ENCODE measurements at regions not wholly inside any gene's neighbourhood (a gene's known extent, or its start where the extent isn't known, plus 50 kb on each side); places are given as distances from the start of the nearest gene placed in this dataset.

DNA sequence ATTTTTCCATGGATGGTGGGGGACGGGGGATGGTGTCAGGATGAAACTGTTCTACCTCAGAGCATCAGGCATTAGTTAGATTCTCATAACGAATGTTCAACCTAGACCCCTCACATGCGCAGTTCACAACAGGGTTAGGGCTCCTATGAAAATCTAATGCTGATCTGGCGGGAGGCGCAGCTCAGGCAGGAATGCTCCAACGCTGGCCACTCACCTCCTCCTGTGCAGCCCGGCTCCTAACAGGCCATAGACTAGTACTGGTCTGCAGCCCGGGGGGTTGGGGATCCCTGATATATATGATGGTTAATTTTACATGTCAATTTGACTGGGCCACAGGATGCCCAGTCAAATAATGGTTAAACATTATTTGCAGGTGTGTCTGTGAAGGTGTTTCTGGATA lies 199.0 kb upstream of the NR4A3 start:
- H4K20me1 ChIP-seq (ENCODE audit: insufficient read depth, low read length): no peaks in the 10 kb centered on the region
- 91% methylated on average over 5 of the region's 8 CpGs for WGBS (ENCODE audit: insufficient coverage)
- H3K27me3 Mint-ChIP-seq (ENCODE audit: low read depth in 3 of 3): no peaks in the 10 kb centered on the region

DNA sequence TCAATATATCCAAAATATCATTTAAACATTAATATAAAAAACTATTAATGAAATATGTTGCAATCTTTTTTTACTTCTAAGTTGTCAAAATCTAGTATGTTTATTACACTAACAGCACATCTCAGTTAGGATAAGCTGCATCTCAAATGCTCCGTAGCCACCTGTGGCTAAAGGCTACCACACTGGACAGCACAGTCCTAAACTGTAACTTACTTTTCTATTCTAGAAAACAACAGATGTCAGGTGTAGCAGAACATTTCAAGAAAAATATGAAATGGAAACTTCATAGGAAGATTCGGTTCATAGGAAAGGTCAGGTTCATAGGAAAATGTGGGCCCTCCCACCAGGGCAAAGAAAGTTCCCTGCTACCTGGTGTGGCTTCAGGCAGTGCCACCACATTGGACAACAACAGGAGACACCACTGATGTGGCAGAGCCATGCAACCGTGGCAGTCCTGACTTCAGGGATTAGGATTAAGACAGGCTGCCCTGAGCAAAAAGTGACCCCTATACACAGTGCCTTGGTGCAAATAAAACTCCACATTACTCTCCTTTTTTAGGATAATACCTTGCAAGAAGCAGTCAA lies 197.8 kb upstream of the NR4A3 start:
- Histone ChIP-seq H3K36me3 (replicated peaks in 1 of 2; ENCODE audit: control insufficient read depth in 1 of 2, insufficient read depth in 2 of 2, low read length in 2 of 2) (no peaks in the 10 kb centered on the region), H3K27ac (ENCODE audit: low read depth in 1 of 2, low read length in 2 of 2) (no peak overlapping the region), H3K9me3 (replicated peaks in 1 of 2; ENCODE audit: control insufficient read depth in 1 of 2, insufficient read depth in 1 of 2, low read length in 2 of 2) (no peaks in the 10 kb centered on the region), H3K4me2 (replicated peaks; ENCODE audit: extremely low read depth, low read length, poor library complexity, severe bottlenecking) (no peak overlapping the region), H3K4me1 (ENCODE audit: control insufficient read depth in 1 of 2, insufficient read depth in 2 of 2, low read length in 2 of 2) (peaks cover 8 to 9% of the 10 kb centered on the region in 2 donors), H2AFZ (ENCODE audit: insufficient read depth, low read depth, low read length, poor library complexity, severe bottlenecking) (no peak overlapping the region), H3K79me2 (ENCODE audit: insufficient read depth, low read length) (no peaks in the 10 kb centered on the region), H3K9ac (ENCODE audit: insufficient read depth, low read length, poor library complexity, severe bottlenecking) (no peak overlapping the region), H4K20me1 (ENCODE audit: insufficient read depth, low read length) (no peaks in the 10 kb centered on the region), H3K4me3 (replicated peaks in 1 of 3; ENCODE audit: low read depth in 2 of 3, low read length in 3 of 3) (no peak overlapping the region), H3K27me3 (ENCODE audit: control insufficient read depth in 2 of 2, insufficient read depth in 2 of 2, low read length in 2 of 2) (no peaks in the 10 kb centered on the region)
- intact Hi-C loops (cut with micrococcal nuclease): no loop called here
- Mint-ChIP-seq H3K9me3 (no peaks in the 10 kb centered on the region), H3K27ac (no peak overlapping the region), H3K27me3 (ENCODE audit: low read depth in 3 of 3) (no peaks in the 10 kb centered on the region), H3K36me3 (no peaks in the 10 kb centered on the region), H3K4me3 (no peak overlapping the region), H3K4me1 (peaks cover 12% of the 10 kb centered on the region)
- DNase-seq: no peak
- 93% methylated on average over 2 of the region's 3 CpGs for WGBS (ENCODE audit: insufficient coverage)
- TF ChIP-seq, protein P1, sequence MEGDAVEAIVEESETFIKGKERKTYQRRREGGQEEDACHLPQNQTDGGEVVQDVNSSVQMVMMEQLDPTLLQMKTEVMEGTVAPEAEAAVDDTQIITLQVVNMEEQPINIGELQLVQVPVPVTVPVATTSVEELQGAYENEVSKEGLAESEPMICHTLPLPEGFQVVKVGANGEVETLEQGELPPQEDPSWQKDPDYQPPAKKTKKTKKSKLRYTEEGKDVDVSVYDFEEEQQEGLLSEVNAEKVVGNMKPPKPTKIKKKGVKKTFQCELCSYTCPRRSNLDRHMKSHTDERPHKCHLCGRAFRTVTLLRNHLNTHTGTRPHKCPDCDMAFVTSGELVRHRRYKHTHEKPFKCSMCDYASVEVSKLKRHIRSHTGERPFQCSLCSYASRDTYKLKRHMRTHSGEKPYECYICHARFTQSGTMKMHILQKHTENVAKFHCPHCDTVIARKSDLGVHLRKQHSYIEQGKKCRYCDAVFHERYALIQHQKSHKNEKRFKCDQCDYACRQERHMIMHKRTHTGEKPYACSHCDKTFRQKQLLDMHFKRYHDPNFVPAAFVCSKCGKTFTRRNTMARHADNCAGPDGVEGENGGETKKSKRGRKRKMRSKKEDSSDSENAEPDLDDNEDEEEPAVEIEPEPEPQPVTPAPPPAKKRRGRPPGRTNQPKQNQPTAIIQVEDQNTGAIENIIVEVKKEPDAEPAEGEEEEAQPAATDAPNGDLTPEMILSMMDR (IDR thresholded peaks at IDR 0.05): no peak

More for the DNA sequence above, 199.0 kb upstream of the NR4A3 start:
- TF ChIP-seq, protein P1 (IDR thresholded peaks at IDR 0.05): no peak
- intact Hi-C loops (cut with micrococcal nuclease): no loop called here
- Mint-ChIP-seq H3K9me3 (no peaks in the 10 kb centered on the region), H3K27ac (no peak overlapping the region), H3K4me3 (no peak overlapping the region), H3K4me1 (peaks cover 3% of the 10 kb centered on the region), H3K36me3 (no peaks in the 10 kb centered on the region)
- Histone ChIP-seq H3K27me3 (ENCODE audit: control insufficient read depth in 2 of 2, insufficient read depth in 2 of 2, low read length in 2 of 2) (no peaks in the 10 kb centered on the region), H3K4me1 (ENCODE audit: control insufficient read depth in 1 of 2, insufficient read depth in 2 of 2, low read length in 2 of 2) (no peaks in the 10 kb centered on the region), H3K79me2 (ENCODE audit: insufficient read depth, low read length) (no peaks in the 10 kb centered on the region), H3K4me2 (replicated peaks; ENCODE audit: extremely low read depth, low read length, poor library complexity, severe bottlenecking) (no peak overlapping the region), H3K27ac (ENCODE audit: low read depth in 1 of 2, low read length in 2 of 2) (no peak overlapping the region), H3K9ac (ENCODE audit: insufficient read depth, low read length, poor library complexity, severe bottlenecking) (no peak overlapping the region), H2AFZ (ENCODE audit: insufficient read depth, low read depth, low read length, poor library complexity, severe bottlenecking) (no peak overlapping the region), H3K9me3 (replicated peaks in 1 of 2; ENCODE audit: control insufficient read depth in 1 of 2, insufficient read depth in 1 of 2, low read length in 2 of 2) (no peaks in the 10 kb centered on the region), H3K4me3 (replicated peaks in 1 of 3; ENCODE audit: low read depth in 2 of 3, low read length in 3 of 3) (no peak overlapping the region), H3K36me3 (replicated peaks in 1 of 2; ENCODE audit: control insufficient read depth in 1 of 2, insufficient read depth in 2 of 2, low read length in 2 of 2) (no peaks in the 10 kb centered on the region)
- DNase-seq: no peak

All from CD14-positive monocyte (primary cell).